Progenitor cell of endocrine pancreas (in vitro differentiated cells): ENCODE measurements at regions not wholly inside any gene's neighbourhood (a gene's known extent, or its start where the extent isn't known, plus 50 kb on each side); places are given as distances from the start of the nearest gene placed in this dataset.

Experiments used
- DNase-seq: peaks from one replicate; pipeline ENCODE4 v3.0.0; 2021; ENCODE audit warnings: low spot score; ENCODE audit not compliant: unreplicated experiment
- H3K27ac Mint-ChIP-seq: 2 replicates; pipeline ENCODE4 v1.8.0; 2021; ENCODE audit warnings: mild to moderate bottlenecking, moderate library complexity, mixed read lengths
- H3K27me3 Mint-ChIP-seq: 2 replicates; pipeline ENCODE4 v1.8.0; 2021; ENCODE audit warnings: mixed read lengths
- H3K36me3 Mint-ChIP-seq: 2 replicates; pipeline ENCODE4 v1.8.0; 2022; ENCODE audit warnings: mixed read lengths; ENCODE audit not compliant: insufficient read depth
- H3K4me1 Mint-ChIP-seq: 2 replicates; pipeline ENCODE4 v1.8.0; 2021; ENCODE audit warnings: low read depth, mixed read lengths
- H3K4me3 Mint-ChIP-seq: 2 replicates; pipeline ENCODE4 v1.8.0; 2021; ENCODE audit warnings: low read depth, mild to moderate bottlenecking, moderate library complexity, mixed read lengths
- H3K9me3 Mint-ChIP-seq: 2 replicates; pipeline ENCODE4 v1.8.0; 2021; ENCODE audit warnings: low read depth, mixed read lengths
- CTCF ChIP-seq: fragments of 200-600 bp; sonication (generic); IDR thresholded peaks from one replicate; pipeline ENCODE4 v1.5.0; 2021; ENCODE audit warnings: antibody characterized with exemption, mild to moderate bottlenecking; ENCODE audit not compliant: unreplicated experiment

DNA sequence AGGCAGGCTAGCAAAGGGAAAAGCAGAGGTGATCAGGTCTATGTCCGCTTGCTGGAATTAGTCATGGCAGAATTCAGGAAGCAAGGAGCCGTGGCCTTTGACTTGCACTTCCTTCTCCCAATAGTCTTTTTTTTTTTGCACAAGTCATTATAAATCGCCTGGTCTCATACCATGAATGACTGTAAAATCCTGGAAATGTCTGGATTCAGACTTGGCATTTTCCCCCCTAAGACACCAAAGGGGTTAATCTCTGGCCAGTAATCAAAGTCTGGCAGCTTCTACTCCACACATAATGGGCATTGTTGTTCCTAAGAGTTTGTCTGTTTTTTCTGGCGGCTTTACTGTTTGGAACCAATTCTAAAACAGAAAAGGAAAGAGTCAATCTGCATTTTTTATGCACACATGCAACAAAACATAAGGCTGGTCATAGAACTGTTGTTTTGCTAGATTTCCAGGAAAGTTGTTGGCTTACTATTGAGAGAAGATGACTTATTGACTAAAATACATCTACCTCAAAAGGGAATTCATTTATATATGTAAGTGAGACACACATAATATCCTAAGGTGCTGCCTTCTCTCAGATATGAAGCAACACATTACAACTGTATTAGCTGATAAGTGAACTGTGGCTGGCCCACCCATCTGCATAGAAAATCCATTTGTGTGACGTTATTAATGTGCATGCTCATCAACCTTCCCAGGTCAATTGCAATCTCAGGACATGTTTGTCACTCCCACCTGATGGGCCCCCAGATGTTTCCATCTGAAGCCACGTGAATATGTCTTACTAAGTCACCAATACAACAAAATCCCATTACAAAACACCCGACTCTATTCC lies 157.3 kb downstream of the BTG1 start:
- Mint-ChIP-seq H3K4me3 (no peak overlapping the region), H3K36me3 (no peaks in the 10 kb centered on the region), H3K27me3 (no peaks in the 10 kb centered on the region), H3K27ac (no peak overlapping the region), H3K9me3 (no peaks in the 10 kb centered on the region), H3K4me1 (peaks cover 18% of the 10 kb centered on the region)
- DNase-seq, result no peak
- TF ChIP-seq CTCF, result no peak

DNA sequence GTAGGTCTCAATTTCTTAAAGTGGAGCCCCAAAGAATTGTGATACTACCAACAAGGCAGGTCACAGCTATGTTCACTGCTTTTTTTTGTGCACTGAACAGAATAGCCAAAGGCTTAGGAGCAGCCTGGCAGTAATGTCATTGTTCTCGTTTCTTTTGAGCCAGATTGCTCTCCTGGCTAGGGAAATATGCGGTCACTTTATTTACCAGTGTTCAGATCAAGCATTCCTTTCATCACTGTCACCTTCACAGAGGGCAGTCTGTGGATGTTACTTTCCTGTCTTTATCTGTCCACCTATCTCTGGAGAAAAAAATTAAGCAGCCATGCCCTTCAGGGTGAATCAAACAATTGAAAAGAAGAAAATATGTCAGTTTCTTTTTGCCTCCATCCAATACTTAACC lies 159.6 kb downstream of the BTG1 start:
- H3K27ac Mint-ChIP-seq, result peak overlapping the region; percentile 65
- no peak for TF ChIP-seq CTCF
- H3K4me1 Mint-ChIP-seq, result peaks cover 18% of the 10 kb centered on the region
- H3K36me3 Mint-ChIP-seq, result no peaks in the 10 kb centered on the region
- H3K4me3 Mint-ChIP-seq, result no peak overlapping the region
- H3K9me3 Mint-ChIP-seq, result no peaks in the 10 kb centered on the region
- DNase-seq, result no peak
- H3K27me3 Mint-ChIP-seq, result no peaks in the 10 kb centered on the region

DNA sequence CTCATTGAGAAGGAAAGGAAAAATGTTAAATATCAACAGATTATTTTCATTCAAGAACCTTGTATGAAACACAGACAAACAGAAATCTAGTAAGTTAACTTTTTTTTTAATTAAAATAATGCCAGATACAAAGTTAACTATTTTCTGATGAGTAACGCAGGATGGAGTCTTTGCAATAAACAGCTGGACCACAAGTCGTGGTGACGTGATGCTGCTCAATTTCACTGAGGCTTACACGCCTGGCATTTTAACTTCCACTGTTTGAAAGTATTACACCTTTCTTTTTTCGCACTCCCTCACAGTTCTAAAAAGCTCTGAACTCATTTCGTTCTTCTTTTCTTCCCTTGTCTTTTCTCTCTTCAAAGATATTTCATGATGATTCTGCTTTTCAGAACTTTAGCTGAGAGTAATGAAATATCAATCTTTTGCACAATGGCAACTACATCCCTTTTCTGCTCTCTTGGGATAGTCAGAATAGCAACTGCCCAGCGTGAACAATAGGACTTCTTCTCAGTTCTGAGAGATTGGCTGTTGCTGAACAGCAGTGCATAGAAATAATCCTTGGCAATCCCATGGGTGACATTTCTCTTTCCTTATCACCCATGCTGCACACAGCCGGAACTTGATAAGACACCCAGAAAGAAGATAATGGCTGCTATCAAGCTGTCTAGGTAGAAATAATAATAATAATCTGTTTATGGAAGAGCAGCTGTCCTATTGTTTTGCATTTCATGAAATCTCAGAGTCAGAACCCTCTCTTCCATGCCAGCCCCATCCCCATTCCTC lies 160.5 kb downstream of the BTG1 start:
- Mint-ChIP-seq H3K27ac (no peak overlapping the region), H3K4me1 (peaks cover 18% of the 10 kb centered on the region), H3K4me3 (no peak overlapping the region)

GRCh38 chr12:91984556-91984955 lies 161.1 kb downstream of the BTG1 start:
- Mint-ChIP-seq H3K36me3 (no peaks in the 10 kb centered on the region), H3K9me3 (no peaks in the 10 kb centered on the region), H3K4me3 (no peak overlapping the region), H3K4me1 (peaks cover 18% of the 10 kb centered on the region), H3K27ac (no peak overlapping the region), H3K27me3 (no peaks in the 10 kb centered on the region)
- no peak for TF ChIP-seq CTCF
- DNase-seq, result no peak

More for the DNA sequence above, 160.5 kb downstream of the BTG1 start:
- Mint-ChIP-seq H3K36me3 (no peaks in the 10 kb centered on the region), H3K9me3 (no peaks in the 10 kb centered on the region), H3K27me3 (no peaks in the 10 kb centered on the region)
- no peak for TF ChIP-seq CTCF
- no peak for DNase-seq

- H3K36me3 Mint-ChIP-seq, result no peaks in the 10 kb centered on the region
These were observed 161.7 kb downstream of the BTG1 start for GRCh38 chr12:91983935-91984334.

More at GRCh38 chr12:91983935-91984334, 161.7 kb downstream of the BTG1 start:
- Mint-ChIP-seq H3K4me3 (no peak overlapping the region), H3K4me1 (peaks cover 18% of the 10 kb centered on the region), H3K27me3 (no peaks in the 10 kb centered on the region), H3K27ac (no peak overlapping the region), H3K9me3 (no peaks in the 10 kb centered on the region)
- no peak for DNase-seq
- no peak for TF ChIP-seq CTCF
